OCI-LY1 (cell line): ENCODE measurements at regions not wholly inside any gene's neighbourhood (a gene's known extent, or its start where the extent isn't known, plus 50 kb on each side); places are given as distances from the start of the nearest gene placed in this dataset.

Experiments
- H2AFZ ChIP-seq: fragments of 200-600 bp; sonication (generic), shearing (Covaris generic); 2 replicates; pipeline ENCODE4 v1.6.0; 2014; ENCODE audit warnings: antibody characterized with exemption, mild to moderate bottlenecking, low read length
- H3F3A ChIP-seq: fragments of 200-600 bp; sonication (generic), shearing (Covaris generic); 2 replicates; pipeline ENCODE4 v1.6.0; 2014; ENCODE audit warnings: mild to moderate bottlenecking, antibody characterized with exemption, low read length, moderate library complexity; ENCODE audit not compliant: insufficient read depth
- H3K27ac ChIP-seq: fragments of 200-600 bp; sonication (generic); 2 replicates; pipeline ENCODE4 v1.5.1; 2014; ENCODE audit warnings: low read length, mixed run types, mild to moderate bottlenecking, low read depth; ENCODE audit not compliant: poor library complexity, severe bottlenecking
- H3K27me3 ChIP-seq: fragments of 200-600 bp; sonication (generic); 2 replicates; pipeline ENCODE4 v1.6.0; 2014; ENCODE audit warnings: antibody characterized with exemption, mild to moderate bottlenecking, low read length, moderate library complexity; ENCODE audit not compliant: insufficient read depth
- H3K36me3 ChIP-seq: fragments of 200-600 bp; sonication (generic); 2 replicates; pipeline ENCODE4 v1.6.1; 2014; ENCODE audit warnings: mild to moderate bottlenecking, antibody characterized with exemption, low read length, moderate library complexity, mixed read lengths; ENCODE audit not compliant: insufficient read depth
- H3K4me1 ChIP-seq: fragments of 200-600 bp; sonication (generic); 2 replicates; pipeline ENCODE4 v1.5.1; 2014; ENCODE audit warnings: mild to moderate bottlenecking, low read length, moderate library complexity; ENCODE audit not compliant: insufficient read depth, severe bottlenecking
- H3K4me2 ChIP-seq: fragments of 200-600 bp; sonication (generic), shearing (Covaris generic); 2 replicates; pipeline ENCODE4 v1.6.1; 2014; ENCODE audit warnings: low read length
- H3K4me3 ChIP-seq: fragments of 200-600 bp; sonication (generic); 2 replicates; pipeline ENCODE4 v1.5.1; 2014; ENCODE audit warnings: low read length, low read depth, mild to moderate bottlenecking, mixed read lengths; ENCODE audit not compliant: poor library complexity, severe bottlenecking
- H3K79me2 ChIP-seq: fragments of 200-600 bp; shearing (Covaris generic); 2 replicates; pipeline ENCODE4 v1.6.1; 2016; ENCODE audit warnings: mixed run types, low read length, mixed read lengths; ENCODE audit not compliant: insufficient read depth
- H3K9ac ChIP-seq: fragments of 200-600 bp; sonication (generic), shearing (Covaris generic); 2 replicates; pipeline ENCODE4 v1.6.1; 2014; ENCODE audit warnings: mild to moderate bottlenecking, low read length, mixed read lengths
- H3K9me2 ChIP-seq: fragments of 200-600 bp; sonication (generic), shearing (Covaris generic); 2 replicates; pipeline ENCODE4 v1.6.1; 2014; ENCODE audit warnings: low read depth, mild to moderate bottlenecking, low read length, mixed read lengths
- H3K9me3 ChIP-seq: fragments of 200-600 bp; shearing (Covaris generic); 2 replicates; pipeline ENCODE4 v1.6.1; 2014; ENCODE audit warnings: low read length, mixed read lengths
- H4K20me1 ChIP-seq: fragments of 200-600 bp; sonication (generic), shearing (Covaris generic); 2 replicates; pipeline ENCODE4 v1.6.0; 2016; ENCODE audit warnings: mild to moderate bottlenecking, low read length; ENCODE audit not compliant: insufficient read depth
- CTCF ChIP-seq: fragments of 200-600 bp; sonication (generic), shearing (Covaris generic); IDR thresholded peaks from 2 replicates; pipeline ENCODE4 v1.5.1; 2017; ENCODE audit warnings: mild to moderate bottlenecking, antibody characterized with exemption, low read length, moderate library complexity, mixed read lengths
- EZH2 ChIP-seq: fragments of 200-600 bp; sonication (generic), shearing (Covaris generic); IDR thresholded peaks from 2 replicates; pipeline ENCODE4 v1.8.0; 2017; ENCODE audit warnings: borderline replicate concordance, mixed run types, mild to moderate bottlenecking, antibody characterized with exemption, low read length, moderate library complexity, mixed read lengths

DNA sequence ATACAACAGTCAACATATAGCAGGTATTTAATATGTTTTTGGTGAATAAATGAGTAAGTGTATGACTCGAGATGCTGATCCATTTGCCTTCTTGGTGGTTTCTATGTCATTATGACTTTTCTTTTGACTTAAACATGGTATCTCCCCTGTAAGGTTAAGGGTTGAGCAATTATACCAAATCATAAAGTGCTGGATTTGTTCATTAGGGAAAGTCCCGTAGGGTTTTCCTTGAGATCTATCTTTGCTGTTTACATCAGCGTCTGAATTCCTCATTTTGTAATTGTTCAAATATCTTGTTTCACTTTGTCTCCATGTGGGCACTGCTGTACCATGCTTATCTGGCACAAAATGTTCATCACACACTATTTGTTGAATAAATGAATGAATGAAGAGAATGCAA lies 562.6 kb downstream of the EDEM1 start:
- Histone ChIP-seq H3K4me3 (no peak overlapping the region), H3K27me3 (no peaks in the 10 kb centered on the region), H3K79me2 (no peaks in the 10 kb centered on the region), H3K4me2 (no peak overlapping the region), H2AFZ (no peak overlapping the region), H3F3A (no peaks in the 10 kb centered on the region), H4K20me1 (no peaks in the 10 kb centered on the region), H3K4me1 (no peaks in the 10 kb centered on the region), H3K36me3 (no peaks in the 10 kb centered on the region), H3K9me2 (no peaks in the 10 kb centered on the region), H3K9ac (no peak overlapping the region), H3K9me3 (no peaks in the 10 kb centered on the region), H3K27ac (no peak overlapping the region)
- TF ChIP-seq CTCF (no peak), EZH2 (no peak)

DNA sequence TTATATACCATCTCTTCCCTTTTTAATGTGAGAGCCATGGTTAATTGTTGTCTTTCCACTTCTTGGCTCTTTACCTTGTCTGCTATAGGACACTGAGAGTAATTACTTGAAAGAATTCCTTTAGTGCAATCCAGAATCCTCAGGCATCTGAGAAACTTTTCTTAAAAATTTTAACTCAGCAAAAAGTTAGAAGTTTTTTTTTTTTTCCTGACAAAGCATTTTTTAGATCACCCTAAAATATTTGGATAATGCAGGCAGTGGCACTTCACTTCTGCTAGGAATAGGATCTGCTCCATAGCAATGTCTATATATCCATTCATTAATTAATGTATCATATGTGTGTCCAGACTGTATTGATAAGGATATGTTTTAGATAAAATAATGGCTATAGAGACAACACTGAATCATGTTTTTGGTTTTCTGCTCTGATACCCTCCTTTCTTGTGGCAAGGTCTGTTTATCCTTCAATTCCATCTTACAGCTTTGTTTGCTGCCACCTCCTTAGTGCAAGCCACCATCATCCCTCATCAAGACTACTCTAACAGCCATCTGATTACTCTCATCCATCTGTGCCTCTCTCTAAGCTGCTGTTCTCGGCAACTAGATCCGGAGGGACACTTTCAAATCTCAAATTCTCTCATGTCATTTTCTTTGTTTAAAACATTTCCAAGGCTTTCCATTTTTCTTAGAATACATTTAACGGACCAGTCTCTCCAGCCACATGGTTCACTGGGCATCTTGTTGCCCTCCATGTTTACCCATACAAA lies 563.5 kb downstream of the EDEM1 start:
- H3K36me3 ChIP-seq, result no peaks in the 10 kb centered on the region
- TF ChIP-seq EZH2, result no peak
- no peak for TF ChIP-seq CTCF
- H3F3A ChIP-seq, result no peaks in the 10 kb centered on the region
- H4K20me1 ChIP-seq, result no peaks in the 10 kb centered on the region
- no peaks in the 10 kb centered on the region for H3K27me3 ChIP-seq
- H3K9me3 ChIP-seq, result no peaks in the 10 kb centered on the region
- H3K79me2 ChIP-seq, result no peaks in the 10 kb centered on the region
- H3K9ac ChIP-seq, result no peak overlapping the region
- H3K4me3 ChIP-seq, result no peak overlapping the region
- H3K9me2 ChIP-seq, result no peaks in the 10 kb centered on the region
- no peak overlapping the region for H2AFZ ChIP-seq
- no peak overlapping the region for H3K4me2 ChIP-seq
- no peak overlapping the region for H3K27ac ChIP-seq
- no peaks in the 10 kb centered on the region for H3K4me1 ChIP-seq

- Histone ChIP-seq H3K36me3 (no peaks in the 10 kb centered on the region), H3K79me2 (no peaks in the 10 kb centered on the region), H3K27me3 (no peaks in the 10 kb centered on the region), H3K9me3 (no peaks in the 10 kb centered on the region), H3K4me1 (no peaks in the 10 kb centered on the region), H4K20me1 (no peaks in the 10 kb centered on the region), H3K4me2 (no peak overlapping the region), H3F3A (no peaks in the 10 kb centered on the region), H2AFZ (no peak overlapping the region), H3K9me2 (no peaks in the 10 kb centered on the region), H3K9ac (no peak overlapping the region), H3K4me3 (no peak overlapping the region), H3K27ac (no peak overlapping the region)
- TF ChIP-seq EZH2 (no peak), CTCF (no peak)
These were observed 567.1 kb downstream of the EDEM1 start for GRCh38 chr3:5754602-5755001.
